GM18519 (cell line): ENCODE measurements at regions not wholly inside any gene's neighbourhood (a gene's known extent, or its start where the extent isn't known, plus 50 kb on each side); places are given as distances from the start of the nearest gene placed in this dataset.

Source experiments
- ATAC-seq: cut with Tn5 transposase; IDR thresholded peaks from one replicate; pipeline ENCODE4 v1.9.1; 2021; ENCODE audit warnings: mild to moderate bottlenecking, moderate library complexity; ENCODE audit not compliant: unreplicated experiment, low FRiP score

DNA sequence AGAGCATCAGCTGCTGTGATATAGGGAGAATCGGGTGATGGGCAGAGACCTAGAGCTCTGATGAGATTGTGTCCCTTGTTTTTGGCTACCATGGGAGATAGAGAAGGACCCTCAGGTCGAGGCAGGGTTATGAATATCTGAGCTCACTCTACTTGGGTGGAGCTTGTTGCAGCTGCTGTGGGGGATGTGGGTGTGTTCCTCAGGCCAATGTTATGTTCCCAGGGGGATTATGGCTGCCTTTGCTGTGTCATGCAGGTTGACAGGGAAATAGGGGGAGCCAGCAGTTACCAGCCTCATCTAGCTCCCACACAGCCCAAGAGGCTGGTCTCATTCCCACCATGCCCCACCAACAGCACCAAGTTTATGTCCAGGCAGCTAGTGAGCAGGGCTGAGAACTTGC, 131.5 kb downstream of the TRIM42 start:
- ATAC-seq = no peak

DNA sequence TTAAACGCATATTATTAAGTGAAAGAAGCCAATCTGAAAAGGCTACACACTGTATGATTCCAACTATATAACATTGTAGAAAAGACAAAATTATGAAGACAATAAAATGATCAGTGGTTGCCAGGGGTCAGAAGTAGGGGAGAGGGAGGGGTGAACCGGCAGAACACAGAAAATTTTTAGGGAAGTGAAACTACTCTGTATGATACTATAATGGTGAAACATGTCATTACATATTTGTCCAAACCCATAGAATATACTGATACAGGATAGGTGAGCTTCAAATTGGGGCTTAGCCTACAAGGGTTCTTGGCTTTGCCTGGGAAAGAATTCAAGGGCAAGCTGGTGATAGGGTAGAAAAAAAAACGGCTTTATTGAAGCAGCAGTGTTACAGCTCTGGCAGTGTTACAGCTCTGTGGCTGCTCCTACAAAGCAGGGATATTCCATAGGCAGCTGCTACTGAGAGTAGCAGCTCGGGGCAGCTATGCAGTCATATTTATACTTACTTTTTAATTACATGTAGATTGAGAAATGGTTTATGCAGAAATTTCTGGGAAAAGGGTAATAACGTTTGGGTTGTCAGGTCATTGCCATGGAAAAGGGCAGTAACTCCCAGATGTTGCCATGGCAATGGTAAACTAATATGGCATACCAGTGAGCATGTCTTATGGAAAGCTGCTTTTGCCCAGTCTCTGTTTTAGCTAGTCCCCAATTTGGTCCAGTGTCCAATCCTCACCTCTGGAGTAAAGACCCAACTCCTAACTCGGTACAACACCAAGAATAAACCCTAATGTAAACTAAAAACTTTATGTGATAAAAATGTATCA, 125.1 kb upstream of the SLC25A36 start:
- ATAC-seq = peak; percentile 96

DNA sequence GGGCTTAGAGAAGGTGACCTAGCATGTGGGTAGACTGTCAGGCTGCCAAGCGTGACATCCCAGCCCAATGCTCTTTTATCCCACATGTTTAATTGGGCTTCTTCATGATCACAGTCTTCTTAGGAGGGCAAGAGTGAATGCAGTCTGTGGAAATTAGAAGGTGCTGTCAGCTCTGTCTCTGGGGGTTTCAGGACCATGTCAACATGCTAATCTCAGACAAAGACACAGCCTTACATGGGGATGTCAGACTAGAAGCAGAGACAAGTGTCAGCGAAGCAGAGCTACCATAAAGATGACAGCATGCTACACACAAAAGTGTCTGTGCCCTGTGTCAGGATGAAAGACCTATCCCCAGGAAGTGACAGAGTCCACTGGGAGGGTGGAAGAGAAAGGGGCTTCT, 120.1 kb upstream of the SLC25A36 start:
- ATAC-seq = no peak

DNA sequence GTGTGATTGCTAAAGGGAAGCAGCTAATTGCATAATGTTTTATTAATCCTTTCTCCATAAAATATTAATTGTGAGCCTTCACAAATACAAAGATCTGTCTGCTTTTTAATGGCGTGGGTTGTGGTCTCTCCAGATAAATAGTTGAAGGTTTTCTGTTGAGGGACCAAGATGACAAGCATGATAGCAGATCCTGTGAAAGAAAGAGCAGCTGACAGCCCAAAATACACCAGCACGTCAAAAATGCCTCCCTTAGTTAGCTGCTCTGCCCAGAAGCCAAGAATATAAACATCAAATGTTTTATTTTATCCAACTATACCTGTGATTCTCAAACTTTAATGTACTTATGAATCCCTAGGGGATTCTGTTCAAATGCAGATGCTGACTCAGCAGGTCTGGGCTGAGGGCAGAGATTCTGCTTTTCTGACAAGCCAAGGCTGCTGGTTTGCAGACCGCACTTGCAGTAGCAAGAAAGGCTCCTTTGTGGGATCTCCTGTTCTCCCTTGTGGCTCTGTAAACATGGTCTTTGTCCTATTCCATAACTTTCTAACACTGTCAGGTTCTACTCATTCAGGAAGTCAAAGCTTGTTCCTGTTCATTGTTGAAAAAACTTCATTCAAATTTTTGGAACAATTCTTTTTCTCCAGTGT, 119.1 kb upstream of the SLC25A36 start:
- ATAC-seq = no peak

DNA sequence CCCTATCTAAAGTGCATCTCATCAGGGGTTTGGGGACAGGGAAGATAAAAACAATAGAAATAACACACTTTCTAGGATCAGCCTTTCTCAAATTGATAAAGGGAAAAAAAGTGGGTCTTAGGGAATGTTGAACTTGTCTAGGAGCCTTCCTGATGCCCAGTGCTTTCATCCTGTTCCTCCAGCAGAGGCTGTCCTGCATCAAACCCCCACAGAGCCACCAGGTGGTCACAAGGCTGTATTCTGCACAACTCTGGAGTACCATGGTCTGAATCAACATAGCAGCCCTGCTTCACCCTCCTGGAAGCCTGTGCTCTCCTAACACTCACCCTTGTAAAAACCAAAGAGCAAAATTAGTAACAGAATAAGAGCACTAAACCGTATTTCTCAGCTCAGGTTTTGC, 118.5 kb upstream of the SLC25A36 start:
- no peak for ATAC-seq

DNA sequence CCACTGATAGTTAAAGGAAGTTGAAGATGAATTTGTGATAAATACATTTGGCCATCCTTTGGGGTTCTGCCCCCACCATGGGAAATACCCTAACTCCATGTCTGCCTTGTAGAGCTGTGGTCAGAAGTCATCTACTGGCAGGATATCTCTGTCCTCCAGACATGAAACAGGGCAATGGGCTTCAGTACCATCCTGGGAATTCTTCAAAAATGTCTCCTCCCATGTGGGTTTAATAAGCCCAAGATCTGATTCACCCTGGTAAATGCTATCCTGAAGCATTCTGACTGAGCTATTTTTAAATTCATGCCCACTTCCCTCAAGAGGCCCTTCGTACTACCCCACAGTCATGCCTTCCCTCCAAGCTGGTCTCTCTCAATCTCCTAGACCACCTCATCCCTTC, 113.7 kb upstream of the SLC25A36 start:
- ATAC-seq = no peak

DNA sequence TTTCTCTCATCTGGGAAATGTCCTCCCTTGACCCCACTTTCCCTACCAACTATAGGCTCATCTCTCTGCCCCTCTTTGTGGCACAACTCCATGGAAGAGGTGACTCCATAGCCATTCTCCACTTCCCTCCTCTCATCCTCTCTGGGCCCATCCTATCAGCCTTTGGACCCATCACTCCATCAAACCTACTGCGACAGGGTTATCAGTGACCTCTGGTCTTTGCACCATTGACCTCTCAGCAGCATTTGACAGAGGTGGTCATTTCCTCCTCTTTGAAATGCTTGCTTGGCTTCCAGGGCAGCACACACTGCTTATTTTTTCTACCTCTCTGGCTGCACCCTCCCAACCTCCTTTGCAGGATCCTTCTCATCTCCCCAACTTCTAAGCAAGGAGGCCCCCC, 113.1 kb upstream of the SLC25A36 start:
- ATAC-seq = no peak

DNA sequence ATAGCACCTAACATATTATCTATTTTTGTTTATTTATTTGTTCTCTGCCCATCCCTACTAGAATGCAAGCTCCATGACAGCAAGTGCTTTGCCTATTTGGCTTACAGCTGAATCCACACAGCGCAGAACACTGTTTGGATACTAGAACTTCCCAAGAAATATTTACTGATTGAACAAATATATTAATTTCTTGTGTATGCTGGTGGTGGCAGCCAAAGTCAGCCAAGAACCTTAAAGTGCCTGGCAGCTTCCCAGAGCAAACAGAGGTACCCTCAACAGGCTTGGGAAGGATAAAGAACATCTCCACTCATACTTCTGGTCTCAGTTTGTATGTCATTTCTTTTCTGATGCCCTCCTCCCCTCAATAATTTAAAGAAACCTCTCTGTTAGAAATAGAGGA, 111.8 kb upstream of the SLC25A36 start:
- ATAC-seq = no peak

DNA sequence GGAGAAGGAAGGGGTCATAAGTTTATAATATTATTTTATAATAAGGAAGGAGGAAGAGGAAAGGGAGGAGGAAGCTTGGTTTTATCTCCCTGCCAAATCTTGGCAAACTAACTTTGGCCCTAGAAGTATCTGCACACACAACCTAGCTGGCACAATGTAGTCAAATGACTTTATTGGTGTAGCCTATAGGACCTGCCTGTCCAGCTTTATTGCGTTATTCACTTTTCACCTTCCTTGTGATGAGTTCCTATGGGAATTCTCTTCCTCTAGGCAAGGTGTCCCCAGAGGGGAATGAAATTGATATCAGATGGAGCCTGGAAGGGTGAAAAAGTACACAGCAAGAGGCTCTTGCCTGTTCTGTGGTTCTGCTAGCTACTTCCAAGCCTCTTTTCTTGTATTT, 111.2 kb upstream of the SLC25A36 start:
- ATAC-seq = no peak

DNA sequence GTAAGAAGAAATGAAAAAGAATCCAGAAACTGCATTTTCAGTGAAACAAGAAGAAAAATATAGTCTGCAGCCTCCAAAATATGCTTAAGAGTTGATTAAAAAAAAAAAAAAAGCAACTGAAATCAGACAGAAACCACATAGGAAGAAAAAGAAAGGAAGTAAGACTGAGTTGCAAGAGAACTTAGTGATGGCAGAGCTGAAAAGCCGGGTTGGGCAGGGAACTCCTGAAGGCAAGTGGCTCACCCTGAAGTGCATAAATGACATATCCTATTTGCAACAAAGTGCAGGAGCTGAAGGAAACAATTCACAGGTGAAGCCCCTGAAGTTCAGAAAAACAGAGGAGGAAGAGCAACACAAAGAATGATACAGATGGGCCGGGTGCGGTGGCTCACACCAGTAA, 108.8 kb upstream of the SLC25A36 start:
- ATAC-seq = no peak

DNA sequence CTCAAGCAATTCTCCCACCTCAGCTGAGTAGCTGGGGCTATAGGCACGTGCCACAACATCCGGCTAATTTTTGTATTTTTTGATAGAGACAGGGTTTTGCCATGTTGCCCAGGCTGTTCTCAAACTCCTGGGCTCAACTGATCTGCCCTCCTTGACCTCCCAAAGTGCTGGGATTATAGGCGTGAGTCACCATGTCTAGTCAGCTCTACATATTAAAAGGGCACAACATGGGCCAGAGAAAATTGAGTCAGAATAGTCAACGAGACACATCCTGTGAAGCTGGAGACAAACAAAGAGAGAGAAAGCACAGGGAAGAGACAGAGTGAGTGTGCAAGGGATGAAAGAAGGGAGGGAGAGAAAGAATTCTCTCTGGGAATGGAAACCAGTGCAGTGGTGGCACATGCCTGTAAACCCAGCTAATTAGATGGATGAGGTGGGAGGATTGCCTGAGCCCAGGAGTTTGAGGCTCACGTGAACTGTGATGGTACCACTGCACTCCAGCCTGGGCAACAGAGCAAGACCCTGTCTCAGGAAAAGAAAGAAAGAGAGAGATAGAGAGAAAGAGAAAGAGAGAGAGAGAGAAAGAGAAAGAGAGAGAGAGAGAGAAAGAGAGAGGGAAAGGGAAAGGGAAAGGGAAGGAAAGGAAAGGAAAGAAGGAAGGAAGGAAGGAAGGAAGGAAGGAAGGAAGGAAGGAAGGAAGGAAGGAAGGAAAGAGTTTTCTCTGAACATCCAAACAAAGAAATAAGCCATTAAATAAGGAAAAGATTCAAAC, 107.2 kb upstream of the SLC25A36 start:
- no peak for ATAC-seq

DNA sequence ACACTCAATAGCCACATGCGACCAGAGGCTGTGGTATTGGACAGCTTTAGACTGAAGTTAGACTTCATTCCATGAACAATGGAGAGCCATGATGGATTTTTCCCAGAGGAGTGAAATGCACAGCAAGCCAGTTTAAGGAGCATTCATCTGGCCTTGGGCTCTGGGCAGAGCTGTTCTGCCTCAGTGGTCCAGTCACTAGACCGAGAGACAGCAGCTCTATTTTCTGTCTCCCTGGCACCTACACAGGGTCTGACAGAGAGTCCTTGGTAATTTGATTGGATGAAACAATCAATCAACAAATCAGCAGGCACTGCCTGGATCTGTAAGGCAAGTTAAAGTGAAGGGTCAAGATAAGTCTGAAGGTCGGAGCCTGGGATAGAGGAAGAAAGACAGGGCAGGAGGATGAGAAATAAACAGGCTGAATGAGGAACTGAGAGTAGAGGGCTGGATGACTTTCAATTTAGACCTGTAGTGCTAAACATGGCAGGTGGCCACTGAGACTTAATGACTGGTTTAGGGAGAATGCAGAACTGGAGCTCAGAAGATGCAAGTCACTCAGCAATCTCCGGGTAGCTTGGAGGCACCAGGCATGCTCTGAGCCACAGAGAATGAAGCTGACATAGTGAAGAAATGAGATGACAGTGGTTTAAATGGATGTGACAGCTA, 98.5 kb upstream of the SLC25A36 start:
- peak; percentile 94 for ATAC-seq

DNA sequence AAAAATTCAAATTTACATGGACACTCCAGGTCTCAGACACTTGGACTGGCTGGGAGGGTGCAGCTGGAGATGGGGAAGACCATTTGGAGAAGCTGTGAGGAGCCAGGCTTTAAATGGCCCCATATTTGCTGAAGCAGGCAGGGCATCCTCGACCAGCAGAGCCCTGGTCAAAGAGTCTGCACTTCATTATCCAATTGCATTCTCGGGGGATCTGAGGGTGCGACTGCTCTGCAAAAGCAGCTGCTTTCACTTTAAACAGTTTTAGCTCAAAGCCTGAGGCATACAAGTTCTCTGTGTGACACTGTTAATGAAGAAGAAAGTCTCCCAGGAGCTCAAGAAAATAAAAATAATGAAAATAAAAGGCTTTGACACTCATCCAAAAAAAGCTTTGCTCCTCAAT, 98.0 kb upstream of the SLC25A36 start:
- no peak for ATAC-seq

DNA sequence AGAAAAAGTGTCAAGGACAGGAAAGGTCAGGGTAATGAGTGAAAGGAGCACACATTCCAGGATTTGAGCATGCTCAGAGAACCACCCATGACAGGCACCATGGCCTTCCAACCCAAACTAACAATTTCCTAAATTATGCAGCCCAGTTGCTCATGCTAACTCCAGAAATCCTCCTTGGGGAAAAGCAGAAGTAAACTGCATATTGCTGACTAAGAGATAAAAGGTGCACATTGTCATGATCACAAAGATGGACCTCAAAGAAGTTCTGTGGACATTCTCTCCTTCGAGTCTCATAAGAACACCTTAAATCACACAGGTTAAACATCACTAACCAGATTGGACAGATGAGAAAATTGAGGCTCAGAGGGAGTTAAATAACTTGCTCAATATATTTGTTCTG, 97.6 kb upstream of the SLC25A36 start:
- no peak for ATAC-seq

DNA sequence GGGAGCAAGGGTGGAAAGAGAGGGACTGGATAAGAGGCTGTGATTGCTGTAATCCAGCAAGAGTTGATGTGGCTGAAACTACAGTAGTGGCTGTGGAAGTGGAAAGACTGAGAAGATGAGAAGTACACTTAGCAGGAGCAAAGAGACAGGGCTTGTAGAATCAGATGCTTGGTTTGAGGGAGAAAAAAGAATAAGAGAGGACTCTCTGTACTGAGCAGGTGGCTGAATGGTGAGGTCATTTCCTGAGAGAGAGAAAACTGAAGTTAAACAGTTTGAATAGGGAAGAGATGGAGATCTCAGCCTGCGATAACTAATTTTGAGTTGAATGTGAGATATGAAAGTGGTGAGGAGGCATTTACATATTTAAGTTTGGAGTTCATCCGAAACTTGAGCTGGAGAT, 95.8 kb upstream of the SLC25A36 start:
- ATAC-seq = no peak

DNA sequence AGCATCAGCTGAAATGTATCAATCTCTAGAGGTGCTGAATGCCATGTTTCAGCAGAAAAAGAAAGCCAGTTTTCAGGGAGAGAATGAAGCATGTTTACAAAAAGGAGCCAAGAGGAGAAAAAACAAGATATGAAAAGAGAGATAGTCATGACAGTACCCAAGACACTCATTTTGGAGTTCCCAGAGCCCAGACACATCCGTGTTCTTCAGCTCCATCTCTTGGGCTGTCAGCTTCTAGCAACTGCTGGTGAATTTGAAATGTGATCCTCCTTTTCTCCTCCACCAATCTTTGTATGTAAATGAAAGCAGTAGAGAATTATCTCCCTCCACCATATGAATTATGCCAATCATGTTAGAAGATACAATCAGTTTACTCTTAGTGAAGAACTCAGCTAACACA, 93.0 kb upstream of the SLC25A36 start:
- no peak for ATAC-seq

DNA sequence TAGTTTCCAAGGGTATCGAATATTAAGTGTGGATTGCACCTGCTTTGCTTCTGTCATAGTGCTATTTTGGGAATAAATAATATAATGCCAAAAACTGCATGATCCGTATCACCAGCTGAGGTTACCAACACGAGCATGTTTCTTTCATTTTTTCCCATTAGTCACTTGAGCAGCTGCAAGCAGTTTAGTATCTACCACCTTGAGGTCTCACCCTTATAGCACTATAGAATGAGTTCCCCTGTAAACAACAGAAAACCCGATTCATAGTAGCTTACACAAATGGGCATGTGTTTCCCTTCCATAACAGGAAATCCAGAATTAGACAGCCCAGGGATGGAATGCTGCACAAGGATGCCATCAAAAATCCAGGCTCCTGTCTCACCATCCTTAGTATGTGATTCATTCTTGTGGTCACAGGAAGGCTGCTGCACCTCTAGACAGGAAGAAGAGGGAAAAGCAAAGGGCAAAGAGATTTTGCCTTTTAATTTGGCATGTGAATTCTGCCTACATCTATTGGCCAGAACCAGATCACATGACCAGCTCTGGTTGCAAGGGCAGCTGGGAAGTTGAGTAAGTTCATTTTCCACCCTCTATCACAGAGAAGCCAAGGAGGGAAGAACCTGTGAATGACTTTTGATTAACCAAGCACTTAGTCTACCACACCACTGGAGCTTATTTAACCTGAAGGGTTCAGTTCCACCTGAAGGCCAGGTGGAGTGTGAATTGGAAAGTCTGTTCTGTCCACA, 91.3 kb upstream of the SLC25A36 start:
- ATAC-seq = no peak

DNA sequence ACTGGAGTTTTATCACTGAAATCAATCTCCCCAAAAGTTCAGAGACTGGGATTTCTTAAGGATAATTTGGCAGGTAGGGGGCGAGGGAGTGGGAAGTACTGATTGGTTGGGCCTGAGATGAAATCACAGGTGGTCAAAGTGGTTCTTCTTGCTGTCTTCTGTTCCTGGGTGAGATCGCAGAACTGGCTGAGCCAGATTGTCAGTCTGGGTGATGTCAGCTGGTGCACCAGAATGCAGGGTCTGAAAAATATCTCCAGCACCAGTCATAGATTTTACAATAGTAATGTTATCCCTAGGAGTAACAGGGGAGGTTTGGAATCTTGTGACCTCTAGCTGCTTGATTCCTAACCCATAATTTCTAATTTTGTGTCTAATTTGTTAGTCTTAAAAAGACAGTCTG, 86.7 kb upstream of the SLC25A36 start:
- ATAC-seq = no peak

DNA sequence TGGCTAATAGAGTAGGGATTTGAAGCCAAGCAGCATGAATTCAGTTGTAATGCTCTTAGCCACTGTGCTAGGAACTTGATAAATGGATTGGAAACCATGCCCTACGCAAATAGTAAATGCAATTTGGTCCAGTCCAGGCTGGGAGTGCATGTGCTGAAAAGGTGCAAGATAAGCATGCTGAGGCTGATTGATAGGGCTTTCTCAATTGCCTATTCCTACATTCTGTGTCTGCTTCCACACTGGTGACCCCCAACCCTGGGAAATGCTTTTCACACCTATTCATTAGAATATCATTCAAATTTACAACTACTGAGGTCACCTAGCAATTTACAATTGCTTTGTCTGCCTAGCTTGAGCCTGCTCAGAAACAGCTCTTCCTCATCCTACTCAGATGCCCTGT, 84.7 kb upstream of the SLC25A36 start:
- no peak for ATAC-seq

DNA sequence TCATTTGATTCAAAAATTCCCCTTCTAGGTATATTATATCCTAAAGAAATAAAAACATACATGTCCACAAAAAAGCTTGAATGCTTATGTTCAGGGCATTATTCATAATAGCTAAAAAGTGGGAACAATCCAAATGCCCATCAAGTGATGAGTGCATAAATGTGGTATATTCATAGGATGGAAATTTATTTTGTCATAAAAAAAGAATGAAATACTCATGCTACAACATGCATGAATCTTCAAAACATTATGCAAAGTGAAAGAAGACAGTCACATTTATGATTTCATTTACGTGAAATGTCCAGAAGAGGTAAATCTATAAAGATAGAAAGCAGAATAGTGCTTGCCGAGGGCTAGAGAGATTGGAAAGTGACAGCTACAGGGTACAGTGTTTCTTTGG, 83.6 kb upstream of the SLC25A36 start:
- no peak for ATAC-seq
